ENCODE measurements at regions not wholly inside any gene's neighbourhood (a gene's known extent, or its start where the extent isn't known, plus 50 kb on each side); places are given as distances from the start of the nearest gene placed in this dataset.
"Not testable (repeated sequence)": the region's sequence is repeated elsewhere in the genome, so short reads cannot be mapped to it uniquely, and the experiment has no call there.

GRCh38 chr21:6561578-6561977 lies 3959.8 kb upstream of the TPTE start:
- DNase-seq (peak in 1 of 3 donors; percentile 19), ATAC-seq (peak; percentile 63 to 65 (median 64))
- H3K4me1 ChIP-seq; intact Hi-C loops (cut with DNase I); H3K9me3 ChIP-seq; H3K36me3 ChIP-seq; H3K27ac ChIP-seq; H3K4me3 ChIP-seq; H3K27me3 ChIP-seq: not testable (repeated sequence)
- no CpG with 5 or more reads among the region's 9 CpGs for WGBS (ENCODE audit: insufficient coverage, low coverage, low lambda C conversion rate, missing lambda C conversion rate)

- no CpG with 5 or more reads among the region's 44 CpGs for WGBS (ENCODE audit: insufficient coverage, low coverage, low lambda C conversion rate, missing lambda C conversion rate)
- peak in 1 of 4 donors; percentile 5 for ATAC-seq
- H3K36me3 ChIP-seq; H3K4me3 ChIP-seq; H3K4me1 ChIP-seq; intact Hi-C loops (cut with DNase I); H3K9me3 ChIP-seq; H3K27me3 ChIP-seq; H3K27ac ChIP-seq: not testable (repeated sequence)
- DNase-seq: peak in 2 of 3 donors; percentile 16 to 24
These were observed 3956.7 kb upstream of the TPTE start for GRCh38 chr21:6564543-6565166.

- H3K4me3 ChIP-seq; H3K27ac ChIP-seq; H3K9me3 ChIP-seq; H3K27me3 ChIP-seq; H3K36me3 ChIP-seq; H3K4me1 ChIP-seq; intact Hi-C loops (cut with DNase I): not testable (repeated sequence)
- WGBS (ENCODE audit: insufficient coverage, low coverage, low lambda C conversion rate, missing lambda C conversion rate): 33% methylated on average over 4 of the region's 17 CpGs
- DNase-seq (peak in 2 of 3 donors; percentile 5 to 25), ATAC-seq (peak in 1 of 4 donors; percentile 31)
These were observed 3955.9 kb upstream of the TPTE start for GRCh38 chr21:6565190-6566094.

GRCh38 chr21:6567542-6567941 lies 3953.8 kb upstream of the TPTE start:
- no CpG with 5 or more reads among the region's 5 CpGs for WGBS (ENCODE audit: insufficient coverage, low coverage, low lambda C conversion rate, missing lambda C conversion rate)
- intact Hi-C loops (cut with DNase I); H3K9me3 ChIP-seq; H3K4me1 ChIP-seq; H3K27ac ChIP-seq; H3K36me3 ChIP-seq; H3K27me3 ChIP-seq; H3K4me3 ChIP-seq: not testable (repeated sequence)
- ATAC-seq: peak in 1 of 4 donors; percentile 3
- DNase-seq: peak in 2 of 3 donors; percentile 2 to 17

GRCh38 chr21:6569152-6569551 lies 3952.2 kb upstream of the TPTE start:
- H3K4me1 ChIP-seq; intact Hi-C loops (cut with DNase I); H3K27me3 ChIP-seq; H3K27ac ChIP-seq; H3K36me3 ChIP-seq; H3K9me3 ChIP-seq; DNase-seq; H3K4me3 ChIP-seq: not testable (repeated sequence)
- ATAC-seq: peak; percentile 76 to 88 (median 79)
- no CpG with 5 or more reads among the region's 16 CpGs for WGBS (ENCODE audit: insufficient coverage, low coverage, low lambda C conversion rate, missing lambda C conversion rate)

- DNase-seq; H3K4me1 ChIP-seq; H3K4me3 ChIP-seq; intact Hi-C loops (cut with DNase I); H3K27me3 ChIP-seq; H3K27ac ChIP-seq; H3K9me3 ChIP-seq; H3K36me3 ChIP-seq: not testable (repeated sequence)
- WGBS (ENCODE audit: insufficient coverage, low coverage, low lambda C conversion rate, missing lambda C conversion rate): no CpG with 5 or more reads among the region's 19 CpGs
- peak; percentile 84 to 90 (median 86) for ATAC-seq
These were observed 3951.6 kb upstream of the TPTE start for GRCh38 chr21:6569587-6570392.

- ATAC-seq; H3K27ac ChIP-seq; H3K27me3 ChIP-seq; H3K36me3 ChIP-seq; DNase-seq; H3K9me3 ChIP-seq; H3K4me3 ChIP-seq; intact Hi-C loops (cut with DNase I); H3K4me1 ChIP-seq: not testable (repeated sequence)
- WGBS (ENCODE audit: insufficient coverage, low coverage, low lambda C conversion rate, missing lambda C conversion rate): no CpG with 5 or more reads among the region's 24 CpGs
These were observed 3950.5 kb upstream of the TPTE start for GRCh38 chr21:6570700-6571368.

GRCh38 chr21:6573576-6573975 lies 3947.8 kb upstream of the TPTE start:
- no CpG with 5 or more reads among the region's 15 CpGs for WGBS (ENCODE audit: insufficient coverage, low coverage, low lambda C conversion rate, missing lambda C conversion rate)
- not testable (repeated sequence) for DNase-seq

GRCh38 chr21:6579801-6580200 lies 3941.6 kb upstream of the TPTE start:
- intact Hi-C loops (cut with DNase I); H3K4me1 ChIP-seq; H3K27me3 ChIP-seq; H3K4me3 ChIP-seq; H3K27ac ChIP-seq; ATAC-seq; H3K36me3 ChIP-seq; DNase-seq; H3K9me3 ChIP-seq: not testable (repeated sequence)
- WGBS (ENCODE audit: insufficient coverage, low coverage, low lambda C conversion rate, missing lambda C conversion rate): no CpG with 5 or more reads among the region's 7 CpGs

More at GRCh38 chr21:6573576-6573975, 3947.8 kb upstream of the TPTE start:
- H3K27ac ChIP-seq; ATAC-seq; H3K27me3 ChIP-seq; H3K4me3 ChIP-seq; H3K4me1 ChIP-seq; H3K9me3 ChIP-seq; intact Hi-C loops (cut with DNase I); H3K36me3 ChIP-seq: not testable (repeated sequence)
